GM12878 (cell line): ENCODE measurements at regions not wholly inside any gene's neighbourhood (a gene's known extent, or its start where the extent isn't known, plus 50 kb on each side); places are given as distances from the start of the nearest gene placed in this dataset.

Experiments used
- ATAC-seq: fragments of 200-7000 bp; cut with Tn5 transposase; 3 replicates; pipeline ENCODE4 v1.9.1; 2020; ENCODE audit warnings: mild to moderate bottlenecking, moderate library complexity
- BruUV-seq: library from RNA; stranded (reverse); fragments of 400-500 nt; replicated peaks from 2 replicates; lab custom pipeline; 2021; lab: Mats Ljungman, UMichigan
- CTCF ChIA-PET: fragments of 300-600 bp; sonication (Branson Sonifier 250); formaldehyde crosslinking; extraction: SDS; loops from one replicate; lab custom pipeline; 2021; ENCODE audit warnings: inconsistent platforms; lab: Yijun Ruan, JAX
- POLR2A ChIA-PET: fragments of 350-600 bp; formaldehyde crosslinking; extraction: SDS; loops from one replicate; lab custom pipeline; 2021; ENCODE audit warnings: inconsistent platforms; lab: Charles Lee
- RAD21 ChIA-PET: fragments of 300-600 bp; sonication (Branson Sonifier 250); formaldehyde crosslinking; loops from one replicate; lab custom pipeline; 2023; ENCODE audit warnings: antibody characterized with exemption; ENCODE audit not compliant: unreplicated experiment; lab: Charles Lee
- SMC1A ChIA-PET: fragments of 300-600 bp; sonication (Branson Sonifier 250); formaldehyde crosslinking; loops from one replicate; lab custom pipeline; 2023; ENCODE audit not compliant: unreplicated experiment, uncharacterized antibody; lab: Charles Lee
- DNase-seq: peaks from one replicate; pipeline ENCODE4 v3.0.0-alpha.2; 2011; ENCODE audit warnings: low read depth, low spot score
- FAIRE-seq: peaks from 3 replicates; lab custom pipeline; 2011; peaks lifted over from hg19 to GRCh38; lab: Jason Lieb, UNC
- H2AFZ ChIP-seq: 2 replicates; pipeline ENCODE4 v1.6.0; 2011; ENCODE audit warnings: low read depth, low read length, control low read depth; ENCODE audit not compliant: control insufficient read depth
- H3K27ac ChIP-seq: 2 replicates; pipeline ENCODE4 v1.5.1; 2011; ENCODE audit warnings: control low read depth; ENCODE audit not compliant: control insufficient read depth, insufficient read depth
- H3K27me3 ChIP-seq, 2 experiments: replicated peaks in 1 of 2; 2 replicates each; pipeline versions ENCODE4 v1.6.0 to v1.6.1; 2011; ENCODE audit warnings: low read length in 1 of 2; ENCODE audit not compliant: control insufficient read depth in 2 of 2, insufficient read depth in 2 of 2
- H3K36me3 ChIP-seq, 2 experiments: 2 replicates each; pipeline ENCODE4 v1.5.1; 2011; ENCODE audit warnings: low read length in 1 of 2; ENCODE audit not compliant: control insufficient read depth in 2 of 2, insufficient read depth in 2 of 2
- H3K4me1 ChIP-seq: 2 replicates; pipeline ENCODE4 v1.6.1; 2011; ENCODE audit warnings: mild to moderate bottlenecking, low read length, moderate library complexity, mixed read lengths; ENCODE audit not compliant: control insufficient read depth, insufficient read depth
- H3K4me2 ChIP-seq: 2 replicates; pipeline ENCODE4 v1.6.0; 2011; ENCODE audit warnings: control low read depth; ENCODE audit not compliant: control insufficient read depth, insufficient read depth
- H3K4me3 ChIP-seq: fragments of 200-600 bp; sonication (generic); 2 replicates; pipeline ENCODE4 v1.5.1; 2016
- H3K79me2 ChIP-seq: 2 replicates; pipeline ENCODE4 v1.6.0; 2011; ENCODE audit warnings: low read length; ENCODE audit not compliant: control insufficient read depth, insufficient read depth
- H3K9ac ChIP-seq: 2 replicates; pipeline ENCODE4 v1.8.0; 2011; ENCODE audit warnings: low read length, control low read depth, mixed read lengths; ENCODE audit not compliant: control insufficient read depth, insufficient read depth
- H3K9me3 ChIP-seq: replicated peaks from 3 replicates; pipeline ENCODE4 v1.5.1; 2011; ENCODE audit warnings: mild to moderate bottlenecking, low read length; ENCODE audit not compliant: control insufficient read depth, insufficient read depth
- H4K20me1 ChIP-seq: 2 replicates; pipeline ENCODE4 v1.6.0; 2011; ENCODE audit not compliant: control insufficient read depth, insufficient read depth
- ATF3 ChIP-seq: IDR thresholded peaks from 2 replicates; pipeline ENCODE4 v1.6.1; 2011; ENCODE audit warnings: low read depth, mild to moderate bottlenecking, low read length, moderate library complexity, borderline replicate concordance; ENCODE audit errors: extremely low read depth
- E4F1 ChIP-seq: fragments of 450-650 bp; IDR thresholded peaks from 2 replicates; pipeline ENCODE4 v1.6.1; 2018; ENCODE audit warnings: borderline replicate concordance, mild to moderate bottlenecking; ENCODE audit not compliant: partially characterized antibody
- EED ChIP-seq: sonication (generic); IDR thresholded peaks from 2 replicates; pipeline ENCODE4 v1.6.1; 2016; ENCODE audit warnings: antibody characterized with exemption, low read depth
- FOS ChIP-seq: IDR thresholded peaks from 3 replicates; pipeline ENCODE4 v1.6.1; 2011; ENCODE audit warnings: borderline replicate concordance; ENCODE audit not compliant: insufficient read length; ENCODE audit errors: extremely low read depth
- HDGF ChIP-seq: fragments of 450-650 bp; IDR thresholded peaks from 2 replicates; pipeline ENCODE4 v1.6.1; 2016; ENCODE audit warnings: antibody characterized with exemption
- IKZF1 ChIP-seq: fragments of 450-650 bp; conservative IDR thresholded peaks from 2 replicates; pipeline ENCODE4 v1.6.1; 2017; ENCODE audit warnings: antibody characterized with exemption, mild to moderate bottlenecking
- JUNB ChIP-seq: IDR thresholded peaks from 2 replicates; pipeline ENCODE4 v1.6.1; 2016; ENCODE audit warnings: antibody characterized with exemption, mild to moderate bottlenecking
- MLLT1 ChIP-seq: fragments of 450-650 bp; IDR thresholded peaks from 2 replicates; pipeline ENCODE4 v1.6.1; 2016; ENCODE audit warnings: mild to moderate bottlenecking
- MTA2 ChIP-seq: fragments of 450-650 bp; IDR thresholded peaks from 2 replicates; pipeline ENCODE4 v1.6.1; 2016; ENCODE audit warnings: low read depth, mild to moderate bottlenecking, moderate library complexity
- SKIL ChIP-seq: fragments of 450-650 bp; IDR thresholded peaks from 2 replicates; pipeline ENCODE4 v1.6.1; 2017; ENCODE audit warnings: mild to moderate bottlenecking, low read depth, inconsistent platforms; ENCODE audit not compliant: poor library complexity, severe bottlenecking
- USF2 ChIP-seq: IDR thresholded peaks from 2 replicates; pipeline ENCODE4 v1.6.1; 2011; ENCODE audit warnings: low read depth, low read length, improper control_type of control experiment, borderline replicate concordance
- ZBTB33 ChIP-seq: fragments of 450-650 bp; IDR thresholded peaks from 2 replicates; pipeline ENCODE4 v1.6.1; 2017; ENCODE audit warnings: mild to moderate bottlenecking
- ZSCAN29 ChIP-seq: fragments of 450-650 bp; IDR thresholded peaks from 2 replicates; pipeline ENCODE4 v1.6.1; 2017; ENCODE audit warnings: mild to moderate bottlenecking, moderate library complexity
- WGBS: methylation state at CpG from one replicate; pipeline ENCODE4 v1.1.6; 2016; ENCODE audit warnings: low lambda C conversion rate; ENCODE audit not compliant: insufficient replicate concordance, insufficient coverage; ENCODE audit errors: missing lambda C conversion rate; 5-methylcytosine and 5-hydroxymethylcytosine counted together
- in situ Hi-C: fragments of 300-500 bp; cut with MboI; formaldehyde crosslinking; loops from 9 replicates; pipeline ENCODE4 v1.14.3; 2018; ENCODE audit warnings: mixed read lengths
- intact Hi-C: fragments of 100-400 bp; cut with micrococcal nuclease; formaldehyde crosslinking; loops from one replicate; pipeline ENCODE4 v1.14.2; 2022; ENCODE audit not compliant: unreplicated experiment

- no peak for TF ChIP-seq E4F1
- TF ChIP-seq MLLT1: no peak
- no peak for TF ChIP-seq USF2
Measured at GRCh38 chr1:22233222-22233621, 90.3 kb upstream of the WNT4 start (continued).

GRCh38 chr1:22234476-22235030, 91.7 kb upstream of the WNT4 start:
- no peaks in the 10 kb centered on the region for H3K9me3 ChIP-seq
- no peak overlapping the region for H3K4me2 ChIP-seq
- H4K20me1 ChIP-seq: no peaks in the 10 kb centered on the region
- SMC1A ChIA-PET: interaction anchor here (0.5 kb wide), 1 partner anchor 125 kb away, joined by 3 read pairs; no protein-coding TSS in a partner anchor
- DNase-seq (no peak), ATAC-seq (no peak), FAIRE-seq (no peak)
- H3K27ac ChIP-seq: no peak overlapping the region
- CTCF ChIA-PET: no interaction called here
- no peaks in the 10 kb centered on the region for H3K79me2 ChIP-seq
- H3K4me3 ChIP-seq: no peak overlapping the region
- H3K36me3 ChIP-seq: no peaks in the 10 kb centered on the region
- H3K9ac ChIP-seq: no peak overlapping the region
- RAD21 ChIA-PET: interaction anchor here (1.2 kb wide), 1 partner anchor 129 kb away, joined by 3 read pairs; no protein-coding TSS in a partner anchor
- no peaks in the 10 kb centered on the region for H3K4me1 ChIP-seq
- intact Hi-C loops: no loop called here
- POLR2A ChIA-PET: no interaction called here
- BruUV-seq: no TSS peak
- H3K27me3 ChIP-seq: peaks cover 0 to 3% of the 10 kb centered on the region in 2 experiments; a peak in 2 of 4 replicates
- H2AFZ ChIP-seq: no peak overlapping the region
- in situ Hi-C loops: no loop called here
- 22% methylated on average over 4 of the region's 4 CpGs for WGBS
- no peak for TF ChIP-seq JUNB
- TF ChIP-seq MTA2: no peak
- no peak for TF ChIP-seq EED
- no peak for TF ChIP-seq IKZF1
- TF ChIP-seq ZSCAN29: no peak
- TF ChIP-seq HDGF: no peak
- TF ChIP-seq ATF3: no peak
- no peak for TF ChIP-seq FOS
- no peak for TF ChIP-seq ZBTB33
- TF ChIP-seq SKIL: no peak
